NCI-H1930 (cell line): ENCODE measurements at regions not wholly inside any gene's neighbourhood (a gene's known extent, or its start where the extent isn't known, plus 50 kb on each side); places are given as distances from the start of the nearest gene placed in this dataset.

ENCODE experiments used
- DNase-seq, 2 experiments: peaks; one replicate each; lab custom pipeline; 2025; lab: John Stamatoyannopoulos, UW

GRCh38 chr2:789529-789928 lies 112.3 kb upstream of the TMEM18 start:
- no peak for DNase-seq

DNA sequence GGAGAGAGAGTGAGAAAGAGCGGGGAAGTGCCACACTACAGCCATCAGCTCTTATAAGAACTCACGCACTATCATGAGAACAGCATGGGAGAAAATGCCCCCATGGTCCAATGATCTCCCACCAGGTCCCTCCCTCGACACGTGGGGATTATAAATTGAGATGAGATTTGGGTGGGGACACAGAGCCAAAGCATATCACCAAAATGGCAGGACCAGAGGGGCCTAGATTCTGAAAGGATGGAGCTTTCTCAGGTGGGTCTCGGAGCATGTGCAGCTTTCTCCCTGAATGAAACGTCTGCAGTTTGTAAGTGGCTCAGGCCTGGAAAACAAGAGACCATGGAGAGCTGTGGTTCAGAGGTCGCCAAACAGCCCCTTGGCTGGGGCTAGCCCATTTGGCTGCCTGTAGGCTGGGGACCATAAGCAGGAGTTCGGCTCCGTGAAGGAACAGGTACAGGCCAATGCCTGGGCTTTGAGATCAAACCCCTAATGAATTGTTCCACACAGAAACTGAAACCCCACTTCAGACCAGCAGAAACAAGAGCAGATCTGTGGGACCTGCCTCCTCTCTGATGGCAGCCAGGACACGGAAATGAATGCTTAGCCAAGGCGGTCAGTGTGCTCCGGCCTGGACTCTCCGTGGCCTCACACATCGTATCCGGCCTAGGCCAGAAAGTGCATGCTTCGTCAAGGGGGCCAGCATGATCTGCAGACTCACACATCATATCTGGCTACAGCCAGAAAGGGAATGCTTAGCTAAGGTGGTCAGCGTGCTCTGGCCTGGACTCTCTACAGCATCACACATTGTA lies 111.2 kb upstream of the TMEM18 start:
- DNase-seq: no peak

GRCh38 chr2:784753-785152 lies 107.5 kb upstream of the TMEM18 start:
- no peak for DNase-seq

DNA sequence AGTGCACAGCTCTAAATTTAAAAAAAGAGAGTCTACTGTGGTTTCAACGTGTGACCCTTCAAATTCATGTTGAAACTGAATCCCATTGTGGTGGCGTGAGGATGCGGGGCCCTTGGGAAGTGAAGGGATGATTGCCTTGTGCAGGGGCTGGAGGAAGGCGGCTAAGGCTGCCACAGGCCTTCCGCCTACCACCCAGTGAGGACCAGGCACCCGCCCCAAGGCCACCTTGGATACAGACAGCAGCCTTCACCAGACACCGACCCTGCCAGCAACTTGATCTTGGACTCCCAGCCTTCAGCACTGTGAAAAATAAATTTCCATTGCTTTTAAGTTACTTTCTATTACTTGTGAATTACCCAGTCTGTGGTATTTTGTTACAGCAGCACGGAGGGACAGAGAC lies 103.4 kb upstream of the TMEM18 start:
- DNase-seq: no peak

- no peak for DNase-seq
Measured at GRCh38 chr2:780002-780401, 102.8 kb upstream of the TMEM18 start.

DNA sequence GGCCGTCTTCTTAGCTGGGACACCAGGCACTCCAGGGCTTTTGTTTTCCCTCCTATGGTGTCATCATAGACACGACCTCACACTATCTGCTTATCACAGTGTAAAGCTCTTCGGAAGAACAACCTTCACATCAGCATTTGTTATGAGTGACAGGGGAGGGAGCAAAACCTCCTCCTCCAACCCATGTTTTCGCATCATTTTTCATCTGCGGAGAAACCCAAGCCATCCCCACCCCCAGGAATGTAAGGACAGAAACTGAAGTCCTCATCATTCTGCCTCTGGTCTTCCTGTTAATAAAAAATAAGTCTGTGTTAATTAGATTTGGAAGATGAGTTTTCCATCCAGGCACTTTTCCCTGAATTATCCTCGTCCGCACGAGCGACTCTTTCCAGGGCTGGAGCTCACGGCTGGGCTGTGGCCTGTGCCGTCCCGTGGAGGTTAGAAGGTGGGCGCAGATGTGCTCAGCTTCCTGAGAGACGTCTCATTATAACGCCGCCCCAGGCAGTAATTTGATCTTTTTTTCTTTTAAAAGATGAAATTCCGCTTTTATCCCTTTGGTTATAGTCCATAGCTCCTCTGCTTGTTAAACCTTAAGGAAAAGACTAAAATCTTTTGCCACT lies 101.6 kb upstream of the TMEM18 start:
- no peak for DNase-seq

GRCh38 chr2:777546-777945 lies 100.3 kb upstream of the TMEM18 start:
- DNase-seq: no peak

GRCh38 chr2:777051-777450 lies 99.8 kb upstream of the TMEM18 start:
- no peak for DNase-seq

DNA sequence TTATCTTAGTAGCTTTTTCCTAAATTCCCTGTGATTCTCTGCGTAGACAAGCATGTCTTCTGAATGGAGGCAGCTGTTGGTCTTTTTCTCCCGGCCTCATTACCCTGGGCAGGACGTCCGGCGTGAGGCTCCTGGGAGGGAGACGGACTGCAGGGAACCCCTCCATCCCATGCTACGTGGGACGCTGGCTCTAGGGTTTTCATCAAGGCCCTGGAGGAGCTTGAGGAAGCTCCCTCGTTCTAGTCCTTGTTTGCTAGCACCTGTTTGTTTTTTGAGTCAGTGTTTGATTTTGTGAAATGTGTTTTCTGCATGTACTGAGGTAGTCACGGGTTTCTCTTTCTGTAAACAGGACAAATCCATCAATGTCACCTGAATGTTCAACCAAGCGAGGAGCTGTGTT lies 99.3 kb upstream of the TMEM18 start:
- DNase-seq: no peak

DNA sequence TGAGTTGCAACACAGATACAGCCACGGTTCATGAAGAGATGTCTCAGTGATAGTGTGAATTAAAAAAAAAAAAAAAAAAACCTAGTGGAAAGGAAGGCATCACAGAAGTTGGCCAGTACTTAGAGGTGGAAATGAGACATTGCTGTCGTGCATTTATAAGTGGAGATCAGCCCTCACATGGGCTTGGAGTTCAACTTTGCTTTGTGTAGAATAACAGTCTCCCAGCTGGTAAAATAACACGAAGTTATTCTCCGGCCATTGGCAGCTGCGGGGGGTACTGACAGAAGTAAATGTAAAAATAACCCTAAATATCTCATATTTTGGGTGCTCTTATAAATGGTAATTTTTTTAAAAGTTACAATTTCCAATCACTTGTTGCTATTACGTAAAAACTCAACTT lies 98.8 kb upstream of the TMEM18 start:
- no peak for DNase-seq

- DNase-seq: no peak
Measured at GRCh38 chr2:774436-774835, 97.2 kb upstream of the TMEM18 start.

DNA sequence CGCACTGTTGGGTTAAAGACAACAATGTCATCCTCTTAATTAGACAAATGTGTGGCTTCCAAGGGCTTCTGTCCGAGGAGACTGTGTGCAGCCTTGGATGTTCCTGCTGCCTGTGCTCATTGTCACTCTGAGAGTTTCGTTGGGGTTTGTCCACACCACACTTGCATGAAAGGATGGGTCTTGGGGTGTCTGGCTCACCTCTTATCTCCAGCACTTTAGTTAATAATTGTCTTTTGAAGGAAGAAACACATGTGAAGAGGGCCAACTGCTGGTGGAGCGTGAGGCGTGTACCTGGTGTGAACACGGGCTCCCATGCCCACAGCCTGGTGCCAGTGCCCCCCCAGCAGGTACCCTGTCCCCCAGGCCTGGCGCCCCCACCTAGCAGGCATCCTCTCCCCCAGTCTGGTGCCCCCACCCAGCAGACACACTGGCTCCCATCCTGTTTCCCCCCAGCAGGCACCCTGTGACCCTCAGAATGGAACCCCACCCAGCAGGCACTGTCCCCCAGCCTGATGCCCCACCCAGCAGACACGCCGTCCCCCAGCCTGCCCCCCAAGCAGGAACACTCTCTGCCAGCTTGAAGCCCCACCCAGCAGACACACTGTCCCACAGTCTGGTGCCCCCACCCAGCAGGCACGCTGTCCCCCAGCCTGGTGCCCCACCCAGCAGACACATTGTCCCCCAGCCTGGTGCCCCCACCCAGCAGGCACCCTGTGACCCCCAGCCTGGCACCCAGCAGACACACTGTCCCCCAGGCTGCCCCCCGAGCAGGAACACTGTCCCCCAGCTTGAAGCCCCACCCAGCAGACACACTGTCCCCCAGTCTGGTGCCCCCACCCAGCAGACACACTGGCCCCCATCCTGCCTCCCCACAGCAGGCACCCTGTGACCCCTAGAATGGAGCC lies 96.3 kb upstream of the TMEM18 start:
- DNase-seq: no peak

DNA sequence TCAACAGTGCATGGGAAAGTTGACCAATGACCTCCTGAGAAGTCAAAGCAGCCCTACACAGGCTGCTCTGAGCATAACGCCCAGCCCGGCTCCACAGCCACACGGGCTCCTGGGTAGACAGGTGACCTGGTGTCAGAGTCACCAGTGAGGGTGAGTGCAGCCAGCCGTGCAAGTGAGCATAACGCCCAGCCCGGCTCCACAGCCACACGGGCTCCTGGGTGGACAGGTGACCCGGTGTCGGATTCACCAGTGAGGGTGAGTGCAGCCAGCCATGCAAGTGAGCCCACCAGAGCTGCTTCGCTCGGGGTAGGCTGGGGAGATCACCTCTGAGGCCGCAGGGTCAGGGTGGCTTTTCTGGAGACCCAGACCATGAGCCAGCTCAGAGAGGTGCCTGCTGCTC lies 94.3 kb upstream of the TMEM18 start:
- no peak for DNase-seq

GRCh38 chr2:770776-771175 lies 93.6 kb upstream of the TMEM18 start:
- no peak for DNase-seq

GRCh38 chr2:769771-770170 lies 92.6 kb upstream of the TMEM18 start:
- no peak for DNase-seq

DNA sequence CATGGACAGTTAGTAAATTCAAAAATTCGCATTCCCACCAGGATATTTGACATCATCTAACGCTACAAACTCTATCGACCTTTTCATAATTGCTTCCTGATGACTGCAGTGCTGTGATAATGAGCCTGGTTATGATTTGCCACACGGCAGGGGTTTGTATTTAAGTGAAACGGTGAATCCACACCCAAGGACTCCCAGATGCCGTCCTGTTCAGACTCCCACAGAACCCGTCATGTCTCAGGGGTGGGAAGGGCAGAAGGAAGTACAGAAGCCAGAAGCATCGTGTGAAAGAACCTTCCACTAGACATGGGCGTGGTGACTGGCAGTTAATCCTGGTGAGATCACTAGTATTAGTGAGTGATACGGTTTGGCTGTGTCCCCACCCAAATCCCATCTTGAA lies 91.2 kb upstream of the TMEM18 start:
- DNase-seq: no peak

DNA sequence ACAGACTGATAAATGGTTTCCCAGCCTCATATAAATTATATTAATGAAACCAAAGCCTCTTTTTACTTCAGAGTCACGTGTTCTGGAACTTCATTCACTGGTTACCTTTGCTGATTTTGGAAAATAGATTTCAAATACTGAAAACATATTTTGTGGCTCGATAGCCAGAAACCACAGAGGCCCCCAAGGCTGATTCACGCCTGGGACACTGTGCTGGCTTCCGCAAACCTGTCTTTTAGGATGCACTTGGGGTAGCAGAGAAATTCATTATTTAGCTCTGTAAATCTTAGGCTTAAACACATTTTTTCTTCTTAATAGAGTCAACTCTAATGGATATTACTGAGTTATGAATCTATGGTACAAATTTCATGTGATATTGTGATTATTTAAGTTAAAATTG lies 90.7 kb upstream of the TMEM18 start:
- no peak for DNase-seq

- no peak for DNase-seq
Measured at GRCh38 chr2:767440-767839, 90.2 kb upstream of the TMEM18 start.

- no peak for DNase-seq
Measured at GRCh38 chr2:766255-766654, 89.0 kb upstream of the TMEM18 start.

- DNase-seq: no peak
Measured at GRCh38 chr2:765369-765768, 88.2 kb upstream of the TMEM18 start.

GRCh38 chr2:763766-764525 lies 86.7 kb upstream of the TMEM18 start:
- no peak for DNase-seq

DNA sequence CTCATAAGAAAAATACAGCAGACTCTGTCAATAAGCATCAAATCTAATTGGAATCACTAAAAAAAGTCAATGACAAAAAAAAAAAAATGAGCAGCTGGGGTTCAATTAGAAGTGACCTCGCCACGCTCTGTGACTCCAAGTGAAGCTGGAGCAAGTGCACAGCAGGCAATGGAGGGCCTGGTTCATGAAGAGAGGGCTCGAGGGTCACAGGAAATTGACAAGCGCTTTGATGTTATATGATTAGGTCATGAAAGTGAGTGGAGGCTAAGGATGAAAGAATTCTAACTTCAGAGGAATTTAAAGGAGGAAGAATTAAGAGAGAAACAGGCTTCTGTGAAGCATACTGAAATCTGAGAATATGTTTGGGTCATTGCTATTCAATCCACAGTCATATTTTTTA lies 85.4 kb upstream of the TMEM18 start:
- no peak for DNase-seq
